ENCODE measurements at regions not wholly inside any gene's neighbourhood (a gene's known extent, or its start where the extent isn't known, plus 50 kb on each side); places are given as distances from the start of the nearest gene placed in this dataset.

DNA sequence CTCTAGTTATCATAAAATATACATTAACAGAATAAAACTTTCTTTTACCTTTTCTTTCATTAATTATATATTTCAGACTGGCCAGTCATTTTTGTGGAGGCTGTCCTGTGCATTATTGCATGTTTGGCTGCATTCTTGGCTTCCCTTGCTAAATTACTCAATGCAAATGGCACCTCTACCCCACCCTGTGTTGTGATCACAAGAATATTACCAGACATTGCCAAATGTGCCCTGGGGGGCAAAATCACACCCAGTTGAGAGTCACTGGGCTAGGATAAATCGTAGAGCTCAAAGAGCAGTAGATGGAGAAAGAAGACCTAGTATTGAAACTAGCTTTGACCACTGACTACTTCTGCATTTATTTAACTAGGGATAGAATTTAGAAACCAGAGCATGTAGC lies 1257.8 kb upstream of the TENM4 start:
- no peak for DNase-seq (ENCODE audit: low read depth)
- TF ChIP-seq, protein P1, sequence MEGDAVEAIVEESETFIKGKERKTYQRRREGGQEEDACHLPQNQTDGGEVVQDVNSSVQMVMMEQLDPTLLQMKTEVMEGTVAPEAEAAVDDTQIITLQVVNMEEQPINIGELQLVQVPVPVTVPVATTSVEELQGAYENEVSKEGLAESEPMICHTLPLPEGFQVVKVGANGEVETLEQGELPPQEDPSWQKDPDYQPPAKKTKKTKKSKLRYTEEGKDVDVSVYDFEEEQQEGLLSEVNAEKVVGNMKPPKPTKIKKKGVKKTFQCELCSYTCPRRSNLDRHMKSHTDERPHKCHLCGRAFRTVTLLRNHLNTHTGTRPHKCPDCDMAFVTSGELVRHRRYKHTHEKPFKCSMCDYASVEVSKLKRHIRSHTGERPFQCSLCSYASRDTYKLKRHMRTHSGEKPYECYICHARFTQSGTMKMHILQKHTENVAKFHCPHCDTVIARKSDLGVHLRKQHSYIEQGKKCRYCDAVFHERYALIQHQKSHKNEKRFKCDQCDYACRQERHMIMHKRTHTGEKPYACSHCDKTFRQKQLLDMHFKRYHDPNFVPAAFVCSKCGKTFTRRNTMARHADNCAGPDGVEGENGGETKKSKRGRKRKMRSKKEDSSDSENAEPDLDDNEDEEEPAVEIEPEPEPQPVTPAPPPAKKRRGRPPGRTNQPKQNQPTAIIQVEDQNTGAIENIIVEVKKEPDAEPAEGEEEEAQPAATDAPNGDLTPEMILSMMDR (conservative IDR thresholded peaks at IDR 0.05; ENCODE audit: low read length) = no peak
- no peak overlapping the region for H3K4me3 ChIP-seq (ENCODE audit: low read length)

DNA sequence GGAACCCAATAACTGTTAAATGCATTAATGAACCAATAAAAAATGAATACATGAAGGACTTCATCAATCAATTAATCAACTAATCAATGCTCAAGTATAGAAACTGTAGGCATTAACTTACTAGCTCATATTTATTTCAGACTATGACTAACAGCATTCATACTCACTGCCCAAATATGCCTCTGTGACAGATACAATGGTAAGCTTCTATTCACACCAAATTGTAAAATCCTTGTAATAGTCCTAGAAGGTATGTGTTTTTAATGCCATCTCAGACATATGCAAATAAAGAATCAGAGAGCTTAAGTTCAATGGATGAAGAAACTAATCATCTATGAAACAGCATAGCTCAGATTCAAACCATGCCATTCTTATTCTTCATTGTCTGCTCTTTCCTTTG lies 1253.6 kb upstream of the TENM4 start:
- no peak for DNase-seq (ENCODE audit: low read depth)
- TF ChIP-seq, protein P1 (conservative IDR thresholded peaks at IDR 0.05; ENCODE audit: low read length) = no peak
- H3K4me3 ChIP-seq (ENCODE audit: low read length) = no peak overlapping the region

DNA sequence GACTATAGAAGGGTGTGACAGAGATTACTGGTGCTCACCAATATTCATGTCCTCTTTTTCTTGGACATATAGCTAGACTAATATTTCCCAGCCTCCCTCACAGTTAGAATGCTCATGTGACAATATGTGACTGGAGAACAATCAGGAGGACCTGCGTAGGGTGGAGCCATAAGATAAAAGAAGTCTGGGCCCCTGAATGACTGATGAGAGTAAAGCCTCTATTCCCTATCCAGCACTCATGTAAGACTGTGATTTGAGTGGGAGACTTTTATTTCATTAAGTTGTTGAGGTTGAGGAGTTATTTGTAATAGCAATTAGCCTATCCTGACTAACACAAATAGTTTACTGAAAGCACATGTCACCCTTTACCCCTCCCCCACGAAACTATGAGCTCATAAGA lies 1247.1 kb upstream of the TENM4 start:
- no peak overlapping the region for H3K4me3 ChIP-seq (ENCODE audit: low read length)
- no peak for DNase-seq (ENCODE audit: low read depth)
- TF ChIP-seq, protein P1 (conservative IDR thresholded peaks at IDR 0.05; ENCODE audit: low read length) = no peak

DNA sequence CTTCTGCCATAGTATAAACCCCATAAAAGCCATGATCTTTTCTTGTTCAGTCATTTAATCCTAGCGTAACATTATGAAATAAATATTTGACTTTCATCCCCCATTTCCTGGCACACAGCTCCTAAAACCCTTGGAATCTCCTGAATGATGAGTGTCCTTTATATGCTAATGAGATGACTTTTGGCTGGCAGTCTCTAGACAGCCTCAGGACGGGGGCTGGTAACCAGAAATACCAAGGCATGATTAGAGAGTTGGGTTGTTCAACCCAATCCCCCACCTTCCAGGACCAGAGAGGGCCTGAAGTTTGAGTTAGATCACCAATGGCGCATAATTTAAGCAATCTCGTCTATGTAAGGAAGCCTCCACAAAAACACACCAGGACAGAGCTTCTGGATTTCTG lies 1246.1 kb upstream of the TENM4 start:
- TF ChIP-seq, protein P1 (conservative IDR thresholded peaks at IDR 0.05; ENCODE audit: low read length) = no peak
- DNase-seq (ENCODE audit: low read depth) = no peak
- H3K4me3 ChIP-seq (ENCODE audit: low read length) = no peak overlapping the region

DNA sequence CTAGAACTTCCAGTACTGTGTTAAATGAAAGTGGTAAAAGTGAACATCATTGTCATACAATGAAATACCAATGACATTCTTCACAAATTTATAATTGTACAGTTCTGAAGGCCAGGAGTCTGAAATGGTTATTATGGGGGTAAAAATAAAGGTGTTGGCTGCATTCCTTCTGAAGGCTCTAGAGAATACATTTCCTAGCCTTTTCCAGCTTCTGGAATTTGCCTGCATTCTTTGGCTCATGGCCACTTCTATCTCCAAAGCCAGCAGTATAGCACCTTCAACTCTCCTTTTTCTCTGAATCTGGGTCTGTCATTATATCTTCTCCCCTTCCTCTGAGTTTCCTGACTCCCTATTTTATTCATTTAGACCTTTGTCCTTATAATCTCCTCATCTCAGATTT lies 1232.7 kb upstream of the TENM4 start:
- no peak for DNase-seq (ENCODE audit: low read depth)
- no peak overlapping the region for H3K4me3 ChIP-seq (ENCODE audit: low read length)
- TF ChIP-seq, protein P1 (conservative IDR thresholded peaks at IDR 0.05; ENCODE audit: low read length) = no peak

DNA sequence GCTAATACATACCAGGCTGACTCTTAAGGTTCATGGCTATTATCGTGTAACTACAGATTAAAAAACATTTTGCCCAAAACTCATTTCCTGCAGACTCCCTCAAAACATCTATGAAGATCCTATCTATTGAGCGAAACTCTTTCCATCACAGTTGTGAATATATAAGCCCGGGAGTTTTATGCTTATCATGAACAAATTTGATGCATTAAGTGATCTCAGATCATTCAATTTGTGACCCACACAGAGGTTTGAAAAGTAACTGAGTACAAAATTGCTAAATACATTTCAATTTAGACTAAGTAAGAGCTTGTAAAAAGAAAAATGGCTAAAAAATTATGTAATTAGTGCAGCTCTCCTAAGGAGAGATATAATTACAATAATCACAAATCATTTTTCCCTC lies 1228.8 kb upstream of the TENM4 start:
- no peak overlapping the region for H3K4me3 ChIP-seq (ENCODE audit: low read length)
- no peak for DNase-seq (ENCODE audit: low read depth)
- TF ChIP-seq, protein P1 (conservative IDR thresholded peaks at IDR 0.05; ENCODE audit: low read length) = no peak

DNA sequence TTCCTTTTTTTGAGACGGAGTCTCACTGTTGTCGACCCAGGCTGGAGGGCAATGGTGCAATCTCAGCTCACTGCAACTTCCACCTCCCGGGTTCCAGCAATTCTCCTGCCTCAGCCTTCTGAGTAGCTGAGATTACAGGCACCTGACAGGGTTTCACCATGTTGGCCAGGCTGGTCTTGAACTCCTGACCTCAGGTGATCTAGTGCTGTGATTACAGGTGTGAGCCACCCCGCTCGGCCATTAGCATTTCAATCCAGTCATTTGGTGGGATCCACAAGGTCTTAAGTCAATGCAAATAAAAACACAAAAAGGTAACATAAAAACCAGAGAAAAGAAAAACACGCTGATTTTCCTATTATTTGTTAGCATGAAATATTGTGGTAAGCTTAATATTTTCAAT lies 1227.2 kb upstream of the TENM4 start:
- H3K4me3 ChIP-seq (ENCODE audit: low read length) = no peak overlapping the region
- TF ChIP-seq, protein P1 (conservative IDR thresholded peaks at IDR 0.05; ENCODE audit: low read length) = no peak
- DNase-seq (ENCODE audit: low read depth) = no peak
